HG02943 (cell line): ENCODE measurements at regions not wholly inside any gene's neighbourhood (a gene's known extent, or its start where the extent isn't known, plus 50 kb on each side); places are given as distances from the start of the nearest gene placed in this dataset.
A peak's percentile ranks its signal among the peaks of the same experiment; 100 is the strongest.
"Not testable (repeated sequence)": the region's sequence is repeated elsewhere in the genome, so short reads cannot be mapped to it uniquely, and the experiment has no call there.

ENCODE experiments used
- ATAC-seq: cut with Tn5 transposase; IDR thresholded peaks from one replicate; pipeline ENCODE4 v1.9.1; 2021; ENCODE audit warnings: mild to moderate bottlenecking, low read depth, moderate library complexity; ENCODE audit not compliant: unreplicated experiment

DNA sequence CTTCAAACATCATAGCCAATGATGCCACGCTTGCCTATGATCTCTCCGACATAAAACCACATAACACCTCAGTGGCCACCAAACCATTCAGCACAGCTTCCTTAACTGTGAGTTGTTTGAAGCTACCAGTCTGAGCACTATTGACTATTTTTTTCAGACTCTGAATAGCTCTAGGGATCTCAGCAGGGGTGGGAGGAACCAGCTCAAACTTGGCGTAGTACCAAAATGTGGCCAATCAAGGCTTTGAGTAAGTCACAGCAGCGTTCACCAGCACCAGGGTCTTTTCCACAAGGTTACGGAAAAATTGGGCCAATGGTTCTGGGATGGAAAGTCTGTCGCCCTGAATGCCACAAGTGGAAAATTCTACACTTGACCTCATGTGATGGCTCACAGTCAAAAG, 70.6 kb downstream of the SMPDL3A start:
- ATAC-seq: no peak

DNA sequence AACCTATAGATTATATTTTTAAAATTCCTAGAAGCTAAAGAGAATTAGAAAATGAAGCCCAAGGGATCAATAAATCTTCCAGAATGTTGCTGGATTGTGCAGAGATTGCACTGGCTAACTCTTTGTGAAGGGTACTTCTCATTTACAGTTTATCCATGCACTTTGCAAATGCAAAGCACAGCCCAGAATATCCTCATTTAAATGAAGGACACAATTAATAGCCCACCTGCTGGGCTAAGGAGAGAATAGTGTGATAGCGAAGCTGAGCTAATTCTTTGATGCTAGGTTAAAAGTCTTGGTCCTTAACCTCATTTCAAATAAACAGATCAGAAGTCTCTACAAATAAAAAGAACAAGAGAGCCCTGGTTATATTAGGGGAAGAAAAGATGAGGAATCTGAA, 72.5 kb downstream of the SMPDL3A start:
- no peak for ATAC-seq

DNA sequence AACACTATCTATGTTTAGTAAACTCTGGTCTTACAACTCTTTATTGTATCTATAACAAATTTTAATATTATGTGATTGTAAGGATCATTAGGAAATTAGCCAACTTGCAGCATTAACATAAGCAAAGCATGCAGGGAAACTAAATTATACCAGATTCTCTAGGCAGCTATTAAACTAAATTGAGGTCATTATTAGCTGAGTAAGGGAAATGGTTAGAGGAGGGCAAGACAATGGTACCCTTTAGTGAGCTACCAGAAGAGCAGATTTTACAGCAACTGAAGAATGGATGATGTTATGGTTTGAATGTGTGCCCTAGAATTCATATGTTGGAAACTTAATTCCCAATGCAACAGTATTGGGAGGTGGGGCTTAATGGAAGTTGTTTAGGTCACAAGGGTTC, 79.1 kb downstream of the SMPDL3A start:
- no peak for ATAC-seq

- ATAC-seq: peak; percentile 73
These were observed 80.5 kb downstream of the SMPDL3A start for GRCh38 chr6:122869437-122870024.

GRCh38 chr6:122871079-122871478, 82.0 kb downstream of the SMPDL3A start:
- no peak for ATAC-seq

GRCh38 chr6:122872311-122872710, 83.3 kb downstream of the SMPDL3A start:
- no peak for ATAC-seq

DNA sequence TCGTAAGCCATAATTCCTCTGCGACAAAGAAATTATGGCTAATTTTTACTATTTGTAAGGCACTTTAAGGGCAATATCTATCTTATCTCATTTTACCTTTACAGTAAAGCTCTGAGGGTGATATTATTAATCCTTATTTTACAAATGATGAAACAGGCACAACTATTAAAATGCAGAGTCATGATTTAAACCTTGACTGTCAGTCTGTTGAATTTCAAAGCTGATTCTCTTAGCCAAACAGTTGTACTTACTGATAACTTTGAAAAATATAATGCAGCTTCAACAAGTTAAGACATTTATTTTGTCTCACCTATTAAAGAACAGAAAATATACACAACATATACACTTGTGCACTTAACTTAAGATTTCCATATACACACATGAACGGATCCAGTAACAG, 88.2 kb downstream of the SMPDL3A start:
- no peak for ATAC-seq

- ATAC-seq: no peak
These were observed 89.7 kb downstream of the SMPDL3A start for GRCh38 chr6:122878796-122879195.

DNA sequence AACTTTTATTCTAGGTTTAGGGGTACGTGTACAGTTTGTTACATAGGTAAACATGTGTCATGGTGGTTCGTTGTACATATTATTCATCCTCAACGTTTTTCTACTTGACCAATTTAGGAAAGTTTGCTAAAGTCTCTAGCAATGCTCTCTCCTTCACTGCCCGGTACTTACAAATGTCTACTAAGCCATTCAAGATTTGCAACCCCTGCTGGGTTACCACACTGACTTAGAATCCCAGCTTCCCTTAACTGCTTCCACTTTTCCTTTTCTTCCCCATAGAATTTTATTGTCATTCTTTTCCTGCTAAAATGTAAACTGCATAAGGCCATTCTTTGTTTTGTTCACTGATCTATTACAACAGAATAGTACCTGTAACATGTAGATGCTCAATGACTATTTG, 97.4 kb downstream of the SMPDL3A start:
- ATAC-seq: no peak

DNA sequence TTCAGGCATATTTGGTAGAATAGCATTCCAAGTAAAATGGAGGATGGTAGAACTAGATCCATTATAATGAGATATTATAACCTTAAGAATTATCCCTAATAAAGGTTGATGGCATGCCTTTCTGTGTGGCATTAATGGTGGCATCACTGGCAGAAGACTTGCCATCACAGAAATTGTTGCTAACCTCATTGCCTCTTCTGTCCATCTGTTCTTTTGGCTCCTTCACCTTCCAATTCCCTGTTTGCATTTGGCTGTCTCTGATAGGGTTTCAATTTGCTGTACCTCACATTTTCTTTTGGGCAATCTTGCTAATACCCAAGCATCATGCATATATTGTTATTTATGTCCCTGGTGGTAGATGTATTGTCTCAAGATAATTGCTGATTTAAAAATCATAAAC, 98.9 kb downstream of the SMPDL3A start:
- no peak for ATAC-seq

DNA sequence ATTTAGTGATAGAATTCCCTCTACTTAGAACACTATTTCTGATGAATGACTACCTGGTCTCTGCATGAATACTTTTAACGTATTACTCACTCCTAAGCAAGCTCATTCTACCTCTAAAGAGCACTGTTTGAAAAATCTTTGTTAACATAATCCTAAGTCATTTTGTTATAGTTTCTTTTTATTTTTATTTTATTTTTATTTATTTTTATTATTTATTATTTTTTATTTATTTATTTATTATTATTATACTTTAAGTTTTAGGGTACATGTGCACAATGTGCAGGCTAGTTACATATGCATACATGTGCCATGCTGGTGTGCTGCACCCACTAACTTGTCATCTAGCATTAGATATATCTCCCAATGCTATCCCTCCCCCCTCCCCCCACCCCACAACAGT, 99.6 kb downstream of the SMPDL3A start:
- ATAC-seq: not testable (repeated sequence)

DNA sequence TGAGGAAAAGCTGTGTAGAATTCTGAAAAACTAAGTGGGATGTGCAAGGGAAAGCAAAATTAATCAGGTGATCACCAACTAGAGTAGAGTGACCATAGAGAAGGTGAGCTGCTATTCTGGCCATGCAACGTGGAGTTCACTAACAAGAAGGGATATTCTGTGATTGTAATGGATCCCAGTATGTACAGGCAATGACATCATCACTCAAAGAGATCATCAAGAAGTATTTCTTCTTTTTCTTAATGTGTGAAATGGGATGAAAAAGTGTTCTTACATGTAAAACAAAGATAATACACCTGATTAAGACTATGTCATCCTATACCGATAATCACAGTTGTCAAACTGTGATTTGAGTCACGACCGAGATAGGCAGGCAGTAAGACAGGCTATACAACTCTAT, 101.2 kb downstream of the SMPDL3A start:
- no peak for ATAC-seq

GRCh38 chr6:122894791-122895190, 101.2 kb upstream of the CLVS2 start:
- no peak for ATAC-seq

GRCh38 chr6:122902326-122902725, 93.7 kb upstream of the CLVS2 start:
- ATAC-seq: no peak

DNA sequence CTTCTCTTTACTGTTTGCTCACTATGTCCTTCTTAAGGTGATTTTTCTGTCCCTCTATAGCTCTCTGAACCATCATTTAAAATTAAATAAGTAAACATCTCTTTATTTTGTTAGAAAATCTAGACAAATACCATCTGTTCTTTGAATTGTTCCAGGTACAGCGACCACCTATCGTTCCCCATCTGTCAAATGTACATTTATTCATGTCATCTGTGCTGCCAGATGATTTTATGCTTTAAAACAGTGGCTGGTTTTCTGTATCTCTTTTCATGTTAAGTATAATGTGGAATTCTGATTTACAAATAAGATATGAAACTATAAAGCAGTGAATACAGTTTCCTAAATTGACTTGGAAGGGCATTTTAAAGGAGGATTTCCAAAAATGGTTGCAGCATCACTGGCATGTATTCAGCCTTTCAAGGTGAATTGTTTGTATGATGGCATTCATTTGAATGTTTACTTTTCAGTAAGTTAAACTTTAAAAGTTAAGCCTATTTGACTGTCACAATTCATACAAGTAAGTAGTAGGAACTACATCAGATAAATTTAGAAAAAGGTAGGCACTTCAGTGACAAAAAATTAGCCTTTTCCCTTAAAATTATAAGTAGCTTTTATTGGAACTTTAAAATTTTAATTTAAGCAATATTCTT, 92.6 kb upstream of the CLVS2 start:
- ATAC-seq: no peak

GRCh38 chr6:122904166-122904565, 91.9 kb upstream of the CLVS2 start:
- ATAC-seq: no peak

DNA sequence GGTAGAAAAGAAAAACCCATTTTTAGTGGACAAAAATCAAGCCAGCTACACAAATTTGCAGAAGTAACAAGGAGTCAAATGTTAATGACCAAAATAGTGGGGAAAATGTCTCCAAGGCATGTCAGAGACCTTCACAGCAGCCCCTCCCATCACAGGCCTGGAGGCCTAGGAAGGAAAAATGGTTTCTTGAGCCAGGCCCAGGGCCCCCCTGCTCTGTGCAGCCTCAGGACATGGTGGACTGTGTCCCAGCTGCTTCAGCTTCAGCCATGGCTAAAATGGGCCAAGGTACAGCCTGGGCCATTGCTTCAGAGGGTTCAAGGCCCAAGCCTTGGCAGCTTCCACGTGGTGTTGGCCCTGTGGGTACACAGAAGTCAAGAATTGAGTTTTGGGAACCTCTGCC, 82.5 kb upstream of the CLVS2 start:
- ATAC-seq: no peak

GRCh38 chr6:122918714-122919113, 77.3 kb upstream of the CLVS2 start:
- ATAC-seq: no peak

- ATAC-seq: peak; percentile 58
These were observed 65.5 kb upstream of the CLVS2 start for GRCh38 chr6:122930252-122931180.

- ATAC-seq: no peak
These were observed 64.1 kb upstream of the CLVS2 start for GRCh38 chr6:122931916-122932315.

GRCh38 chr6:122944936-122945335, 51.1 kb upstream of the CLVS2 start:
- ATAC-seq: not testable (repeated sequence)
